K562 (cell line): ENCODE measurements at regions not wholly inside any gene's neighbourhood (a gene's known extent, or its start where the extent isn't known, plus 50 kb on each side); places are given as distances from the start of the nearest gene placed in this dataset.
A peak's percentile ranks its signal among the peaks of the same experiment; 100 is the strongest.

ENCODE experiments used
- ATAC-seq: fragments of 200-7000 bp; cut with Tn5 transposase; 3 replicates; pipeline ENCODE4 v1.9.1; 2020; ENCODE audit warnings: moderate library complexity
- BruUV-seq: library from RNA; stranded (reverse); fragments of 400-500 nt; replicated peaks from 2 replicates; lab custom pipeline; 2021; lab: Mats Ljungman, UMichigan
- CTCF ChIA-PET: fragments of 300-600 bp; formaldehyde crosslinking; extraction: SDS; loops from one replicate; lab custom pipeline; 2021; ENCODE audit warnings: low intra/inter-chr PET ratio; lab: Yijun Ruan, JAX
- POLR2A ChIA-PET: fragments of 300-600, 350-650 bp; sonication (Branson Sonifier 250); formaldehyde crosslinking; extraction: SDS; loops from one replicate; lab custom pipeline; 2021; ENCODE audit warnings: antibody characterized with exemption, inconsistent platforms; lab: Yijun Ruan, JAX
- DNase-seq, 4 experiments: peaks; one replicate each; pipeline versions ENCODE4 v3.0.0 to v3.0.0-alpha.2; 2011 to 2018; ENCODE audit warnings: low spot score in 3 of 4, mixed read lengths in 3 of 4; ENCODE audit errors: extremely low read depth in 1 of 4
- FAIRE-seq: peaks from 2 replicates; lab custom pipeline; 2011; peaks lifted over from hg19 to GRCh38; lab: Jason Lieb, UNC
- H2AFZ ChIP-seq: 2 replicates; pipeline ENCODE4 v1.6.0; 2011; ENCODE audit warnings: low read depth, low read length, control low read depth, inconsistent platforms
- H3K27ac ChIP-seq: fragments of 200-600 bp; 3 replicates; pipeline ENCODE4 v1.8.0; 2011; ENCODE audit warnings: low read depth, mild to moderate bottlenecking, control low read depth, inconsistent platforms, low read length, moderate library complexity, mixed read lengths; ENCODE audit errors: extremely low read depth
- H3K27me3 ChIP-seq, 2 experiments: fragments of 300-600 bp in 1 of 2; 2 replicates in 1 of 2; 3 replicates in 1 of 2; pipeline versions ENCODE4 v1.6.0 to v1.8.0; 2011; ENCODE audit warnings: inconsistent platforms in 2 of 2, low read length in 2 of 2, mild to moderate bottlenecking in 1 of 2, mixed read lengths in 1 of 2, moderate library complexity in 1 of 2; ENCODE audit not compliant: control insufficient read depth in 2 of 2, insufficient read depth in 2 of 2
- H3K36me3 ChIP-seq: fragments of 300-600 bp; 3 replicates; pipeline ENCODE4 v1.8.0; 2011; ENCODE audit warnings: mild to moderate bottlenecking, low read length, inconsistent platforms; ENCODE audit not compliant: control insufficient read depth, insufficient read depth
- H3K4me1 ChIP-seq, 2 experiments: fragments of 200-600 bp in 1 of 2; replicated peaks in 1 of 2; 2 replicates in 1 of 2; 3 replicates in 1 of 2; pipeline versions ENCODE4 v1.5.1 to v1.8.0; 2011; ENCODE audit warnings: inconsistent platforms in 2 of 2, low read length in 2 of 2, mild to moderate bottlenecking in 1 of 2, mixed read lengths in 1 of 2, moderate library complexity in 1 of 2; ENCODE audit not compliant: control insufficient read depth in 2 of 2, insufficient read depth in 2 of 2
- H3K4me2 ChIP-seq: 2 replicates; pipeline ENCODE4 v1.6.1; 2011; ENCODE audit warnings: low read length, control low read depth, inconsistent platforms, mixed read lengths; ENCODE audit not compliant: insufficient read depth
- H3K4me3 ChIP-seq: fragments of 200-600 bp; sonication (generic), shearing (Covaris generic); 2 replicates; pipeline ENCODE4 v1.5.1; 2016; ENCODE audit warnings: control low read depth, inconsistent platforms
- H3K79me2 ChIP-seq: fragments of 200-600 bp; 3 replicates; pipeline ENCODE4 v1.8.0; 2011; ENCODE audit warnings: low read length, inconsistent platforms; ENCODE audit not compliant: control insufficient read depth, insufficient read depth
- H3K9ac ChIP-seq, 2 experiments: 2 replicates each; pipeline versions ENCODE4 v1.6.0 to v1.6.1; 2011; ENCODE audit warnings: low read depth in 2 of 2, low read length in 2 of 2, control low read depth in 1 of 2, inconsistent platforms in 1 of 2, mild to moderate bottlenecking in 1 of 2, mixed read lengths in 1 of 2; ENCODE audit not compliant: insufficient read depth in 1 of 2
- H3K9me1 ChIP-seq: one replicate; pipeline ENCODE4 v1.6.0; 2011; ENCODE audit warnings: inconsistent platforms, mild to moderate bottlenecking, low read length, moderate library complexity; ENCODE audit not compliant: control insufficient read depth, insufficient read depth
- H3K9me3 ChIP-seq: replicated peaks from 2 replicates; pipeline ENCODE4 v1.5.1; 2011; ENCODE audit warnings: low read depth, low read length, inconsistent platforms; ENCODE audit not compliant: control insufficient read depth, insufficient read depth
- H4K20me1 ChIP-seq: replicated peaks from 2 replicates; pipeline ENCODE4 v1.6.1; 2011; ENCODE audit warnings: low read length, inconsistent platforms, mixed read lengths; ENCODE audit not compliant: control insufficient read depth, insufficient read depth
- CBFB ChIP-seq: sonication (generic); formaldehyde crosslinking; IDR thresholded peaks from 2 replicates; pipeline ENCODE4 v1.4.0; 2020; ENCODE audit warnings: mild to moderate bottlenecking, missing genetic modification reagents
- MAFG ChIP-seq: fragments of 450-650 bp; conservative IDR thresholded peaks from 2 replicates; pipeline ENCODE4 v1.6.1; 2016; ENCODE audit warnings: missing genetic modification characterization, missing compliant biosample characterization
- ZNF408 ChIP-seq: fragments of 250-450 bp; sonication (Bioruptor Pico); IDR thresholded peaks from 2 replicates; pipeline ENCODE4 v1.4.0; 2020; ENCODE audit warnings: low read depth, mild to moderate bottlenecking, moderate library complexity
- WGBS: fragments of 100-300 bp; shearing (Covaris generic); methylation state at CpG from one replicate; pipeline ENCODE4 v1.1.6; 2016; ENCODE audit warnings: low coverage, mixed read lengths; ENCODE audit not compliant: insufficient coverage; ENCODE audit errors: missing lambda C conversion rate; 5-methylcytosine and 5-hydroxymethylcytosine counted together
- in situ Hi-C: fragments of 300-500 bp; cut with MboI; formaldehyde crosslinking; loops from 4 replicates; pipeline ENCODE4 v1.15.0; 2018; ENCODE audit warnings: inconsistent platforms, mixed read lengths
- intact Hi-C: fragments of 100-400 bp; cut with micrococcal nuclease; formaldehyde crosslinking; loops from 2 replicates; pipeline ENCODE4 v1.14.2; 2022
- TF ChIP-seq, protein P1 (sequence below), 2 experiments: fragments of 450-650 bp; IDR thresholded peaks; 2 replicates each; pipeline ENCODE4 v1.6.1; 2016; ENCODE audit warnings: mild to moderate bottlenecking in 2 of 2, borderline replicate concordance in 1 of 2, low read depth in 1 of 2, moderate library complexity in 1 of 2

GRCh38 chr2:65508225-65508624, 75.8 kb upstream of the SPRED2 start:
- BruUV-seq: no TSS peak
- no peak for TF ChIP-seq CBFB (CRISPR knock-in tag)
- CTCF ChIA-PET: no interaction called here
- no peak overlapping the region for H3K27ac ChIP-seq
- no peaks in the 10 kb centered on the region for H3K36me3 ChIP-seq
- no peaks in the 10 kb centered on the region; a peak in 2 of 5 replicates for H3K4me1 ChIP-seq
- no peak overlapping the region for H3K4me2 ChIP-seq
- H2AFZ ChIP-seq: no peak overlapping the region
- no peak for DNase-seq
- intact Hi-C loops (no loop called here), in situ Hi-C loops (no loop called here)
- no peaks in the 10 kb centered on the region for H3K9me1 ChIP-seq
- no peaks in the 10 kb centered on the region for H3K27me3 ChIP-seq
- WGBS: 89% methylated on average over 1 of the region's 1 CpG
- H4K20me1 ChIP-seq: no peaks in the 10 kb centered on the region
- no peak for FAIRE-seq
- H3K79me2 ChIP-seq: no peaks in the 10 kb centered on the region
- H3K4me3 ChIP-seq: no peak overlapping the region
- H3K9ac ChIP-seq: no peak overlapping the region
- POLR2A ChIA-PET: interaction anchor here (0.6 kb wide), 1 partner anchor 33 kb away, joined by 3 read pairs; no protein-coding TSS in a partner anchor
- H3K9me3 ChIP-seq: no peaks in the 10 kb centered on the region
- no peak for ATAC-seq

DNA sequence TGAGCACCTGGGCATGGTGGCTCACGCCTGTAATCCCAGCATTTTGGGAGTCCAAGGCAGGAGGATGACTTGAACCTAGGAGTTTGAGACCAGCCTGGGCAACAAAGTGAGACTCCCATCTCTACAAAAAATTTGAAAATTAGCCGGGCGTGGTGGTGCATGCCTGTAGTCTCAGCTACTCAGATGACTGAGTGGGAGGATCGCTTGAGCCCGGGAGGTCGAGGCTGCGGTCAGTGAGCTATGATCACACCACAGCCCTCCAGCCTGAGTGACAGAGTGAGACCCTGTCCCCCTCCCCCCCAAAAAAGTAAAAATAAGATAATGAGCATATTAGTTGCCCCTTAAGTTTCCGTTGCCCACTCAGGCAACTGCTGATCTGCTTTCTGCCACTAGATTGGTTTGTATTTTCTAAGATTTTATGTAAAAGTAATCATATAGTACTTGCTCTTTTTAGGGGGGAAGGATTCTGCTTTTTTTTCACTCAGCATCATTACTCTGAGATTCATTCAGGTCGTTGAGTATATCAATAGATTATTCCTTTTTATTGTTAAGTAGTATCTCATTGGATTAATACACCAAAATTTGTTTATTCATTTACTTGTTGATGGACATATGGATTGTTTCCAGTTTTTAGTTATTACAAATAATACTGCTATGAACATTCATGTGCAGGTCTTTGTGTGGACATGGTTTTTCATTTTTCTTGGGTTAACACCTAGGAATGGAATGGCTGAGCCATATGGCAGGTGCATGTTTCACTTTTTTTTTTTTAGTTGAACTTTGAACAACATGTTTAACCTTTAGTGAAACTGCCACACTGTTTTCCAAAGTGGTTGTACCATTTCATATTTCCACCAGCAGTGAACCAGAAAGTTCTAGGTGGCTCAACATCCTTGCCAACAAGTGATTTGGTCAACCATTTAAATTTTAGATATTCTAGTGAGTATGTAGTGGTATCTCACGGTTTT, 75.0 kb upstream of the SPRED2 start:
- no peaks in the 10 kb centered on the region for H3K9me1 ChIP-seq
- in situ Hi-C loops (no loop called here), intact Hi-C loops (no loop called here)
- FAIRE-seq (no peak), ATAC-seq (peak; percentile 63; the same call in 2 of the 3 replicates), DNase-seq (peak in 1 of 4 experiments; percentile 48)
- WGBS: 27% methylated on average over 10 of the region's 10 CpGs
- no peak overlapping the region for H3K9ac ChIP-seq
- ChIA-PET POLR2A (interaction anchor here (0.6 kb wide), 1 partner anchor 34 kb away, joined by 3 read pairs; no protein-coding TSS in a partner anchor), CTCF (no interaction called here)
- H3K27me3 ChIP-seq: no peaks in the 10 kb centered on the region
- no peaks in the 10 kb centered on the region for H3K36me3 ChIP-seq
- no peaks in the 10 kb centered on the region for H3K79me2 ChIP-seq
- no peak overlapping the region for H3K27ac ChIP-seq
- no peak overlapping the region for H2AFZ ChIP-seq
- no peak overlapping the region for H3K4me3 ChIP-seq
- no peaks in the 10 kb centered on the region; a peak in 2 of 5 replicates for H3K4me1 ChIP-seq
- H3K9me3 ChIP-seq: no peaks in the 10 kb centered on the region
- no peaks in the 10 kb centered on the region for H4K20me1 ChIP-seq
- H3K4me2 ChIP-seq: no peak overlapping the region
- no TSS peak for BruUV-seq
- TF ChIP-seq, protein P1, sequence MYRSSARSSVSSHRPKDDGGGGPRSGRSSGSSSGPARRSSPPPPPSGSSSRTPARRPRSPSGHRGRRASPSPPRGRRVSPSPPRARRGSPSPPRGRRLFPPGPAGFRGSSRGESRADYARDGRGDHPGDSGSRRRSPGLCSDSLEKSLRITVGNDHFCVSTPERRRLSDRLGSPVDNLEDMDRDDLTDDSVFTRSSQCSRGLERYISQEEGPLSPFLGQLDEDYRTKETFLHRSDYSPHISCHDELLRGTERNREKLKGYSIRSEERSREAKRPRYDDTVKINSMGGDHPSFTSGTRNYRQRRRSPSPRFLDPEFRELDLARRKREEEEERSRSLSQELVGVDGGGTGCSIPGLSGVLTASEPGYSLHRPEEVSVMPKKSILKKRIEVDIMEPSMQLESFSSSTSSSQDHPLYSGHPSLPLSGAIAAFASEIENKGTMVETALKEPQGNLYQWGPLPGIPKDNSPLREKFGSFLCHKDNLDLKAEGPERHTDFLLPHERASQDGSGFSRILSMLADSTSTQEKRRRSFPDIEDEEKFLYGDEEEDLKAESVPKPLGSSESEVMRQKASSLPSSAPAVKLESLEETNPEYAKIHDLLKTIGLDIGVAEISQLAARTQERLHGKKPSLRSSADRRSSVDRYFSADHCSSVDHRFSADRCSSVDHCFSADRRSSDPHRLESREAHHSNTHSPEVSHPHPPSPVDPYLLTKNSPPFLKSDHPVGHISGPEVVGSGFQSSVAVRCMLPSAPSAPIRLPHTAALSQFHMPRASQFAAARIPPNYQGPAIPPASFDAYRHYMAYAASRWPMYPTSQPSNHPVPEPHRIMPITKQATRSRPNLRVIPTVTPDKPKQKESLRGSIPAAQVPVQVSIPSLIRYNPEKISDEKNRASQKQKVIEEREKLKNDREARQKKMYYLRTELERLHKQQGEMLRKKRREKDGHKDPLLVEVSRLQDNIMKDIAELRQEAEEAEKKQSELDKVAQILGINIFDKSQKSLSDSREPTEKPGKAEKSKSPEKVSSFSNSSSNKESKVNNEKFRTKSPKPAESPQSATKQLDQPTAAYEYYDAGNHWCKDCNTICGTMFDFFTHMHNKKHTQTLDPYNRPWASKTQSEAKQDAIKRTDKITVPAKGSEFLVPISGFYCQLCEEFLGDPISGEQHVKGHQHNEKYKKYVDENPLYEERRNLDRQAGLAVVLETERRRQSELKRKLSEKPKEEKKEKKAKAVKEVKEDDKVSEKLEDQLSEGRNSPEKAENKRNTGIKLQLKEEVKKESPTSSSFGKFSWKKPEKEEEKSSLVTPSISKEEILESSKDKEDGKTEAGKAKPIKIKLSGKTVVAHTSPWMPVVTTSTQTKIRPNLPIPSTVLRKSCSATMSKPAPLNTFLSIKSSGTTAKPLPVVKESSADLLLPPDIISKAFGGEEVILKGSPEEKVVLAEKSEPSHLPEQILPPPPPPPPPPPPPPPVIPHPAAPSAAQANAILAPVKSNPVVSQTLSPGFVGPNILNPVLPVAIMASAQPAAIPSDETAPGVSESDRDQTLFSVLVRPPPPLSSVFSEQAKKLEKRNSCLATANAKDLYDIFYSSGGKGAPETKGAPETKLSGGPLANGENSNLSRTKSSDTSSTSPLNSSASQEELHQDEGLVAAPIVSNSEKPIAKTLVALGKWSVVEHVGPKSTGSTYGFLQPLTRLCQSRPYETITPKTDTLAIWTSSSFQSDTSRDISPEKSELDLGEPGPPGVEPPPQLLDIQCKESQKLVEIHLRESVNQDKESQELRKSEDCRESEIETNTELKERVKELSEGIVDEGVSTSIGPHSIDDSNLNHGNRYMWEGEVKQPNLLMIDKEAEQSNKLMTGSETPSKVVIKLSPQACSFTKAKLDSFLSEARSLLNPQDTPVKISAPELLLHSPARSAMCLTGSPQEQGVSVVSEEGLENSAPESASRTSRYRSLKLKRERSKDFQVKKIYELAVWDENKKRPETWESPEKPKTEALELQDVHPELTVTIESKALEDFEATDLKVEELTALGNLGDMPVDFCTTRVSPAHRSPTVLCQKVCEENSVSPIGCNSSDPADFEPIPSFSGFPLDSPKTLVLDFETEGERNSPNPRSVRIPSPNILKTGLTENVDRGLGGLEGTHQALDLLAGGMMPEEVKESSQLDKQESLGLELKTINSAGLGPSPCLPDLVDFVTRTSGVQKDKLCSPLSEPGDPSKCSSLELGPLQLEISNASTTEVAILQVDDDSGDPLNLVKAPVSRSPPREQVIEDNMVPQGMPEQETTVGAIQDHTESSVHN (IDR thresholded peaks at IDR 0.05; ENCODE audit: borderline replicate concordance in 1 of 2, low read depth in 1 of 2): no peak
- TF ChIP-seq MAFG (tag): no peak
- TF ChIP-seq ZNF408 (CRISPR knock-in tag): no peak
